Nephron (organoid): ENCODE measurements at regions not wholly inside any gene's neighbourhood (a gene's known extent, or its start where the extent isn't known, plus 50 kb on each side); places are given as distances from the start of the nearest gene placed in this dataset.

Experiments
- H3K27ac Mint-ChIP-seq, 3 experiments: 2 replicates each; pipeline ENCODE4 v1.8.0; 2020; ENCODE audit warnings: mixed read lengths in 3 of 3, mild to moderate bottlenecking in 2 of 3, moderate library complexity in 1 of 3
- H3K27me3 Mint-ChIP-seq: 2 replicates; pipeline ENCODE4 v1.8.0; 2021; ENCODE audit warnings: low read depth, mild to moderate bottlenecking, moderate library complexity, mixed read lengths
- H3K36me3 Mint-ChIP-seq: 2 replicates; pipeline ENCODE4 v1.8.0; 2020; ENCODE audit warnings: low read depth, mixed read lengths
- H3K4me1 Mint-ChIP-seq: 2 replicates; pipeline ENCODE4 v1.8.0; 2020; ENCODE audit warnings: mixed read lengths
- H3K4me3 Mint-ChIP-seq, 3 experiments: 2 replicates each; pipeline ENCODE4 v1.8.0; 2020; ENCODE audit warnings: mild to moderate bottlenecking in 3 of 3, mixed read lengths in 3 of 3, moderate library complexity in 2 of 3
- H3K9me3 Mint-ChIP-seq: 2 replicates; pipeline ENCODE4 v1.8.0; 2020; ENCODE audit warnings: mixed read lengths
- CTCF ChIP-seq, 3 experiments: fragments of 200-600 bp; sonication (generic); IDR thresholded peaks; one replicate each; pipeline ENCODE4 v1.5.0; 2021; ENCODE audit warnings: antibody characterized with exemption in 3 of 3; ENCODE audit not compliant: unreplicated experiment in 3 of 3

- Mint-ChIP-seq H3K4me3 (no peak overlapping the region), H3K27me3 (peaks cover 21% of the 10 kb centered on the region), H3K9me3 (peaks cover 5% of the 10 kb centered on the region), H3K36me3 (no peaks in the 10 kb centered on the region), H3K4me1 (peaks cover 6% of the 10 kb centered on the region), H3K27ac (no peak overlapping the region)
- TF ChIP-seq CTCF (IDR thresholded peaks at IDR 0.05; ENCODE audit: unreplicated experiment in 3 of 3): no peak
Observed at GRCh38 chr5:173385832-173386360, 57.7 kb upstream of the STC2 start.

DNA sequence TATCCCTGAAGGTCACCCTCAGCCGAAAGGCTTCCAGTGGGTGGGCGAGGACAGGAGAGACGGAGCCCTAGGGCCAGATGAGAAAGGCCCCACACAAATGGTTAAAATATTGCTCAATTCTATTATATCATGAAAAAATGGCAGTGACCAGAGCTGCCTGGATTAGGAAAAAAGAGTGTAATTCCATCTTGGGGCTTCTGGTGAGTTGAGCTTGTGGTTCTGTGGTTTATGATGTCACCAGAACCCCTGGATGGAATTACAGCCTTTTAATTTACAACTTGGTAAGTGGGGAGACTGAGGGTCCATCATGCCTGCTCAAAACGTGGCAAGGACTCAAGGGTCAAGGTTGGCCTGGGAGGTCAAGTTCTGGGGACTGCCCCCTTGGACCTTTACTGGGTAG, 55.5 kb upstream of the STC2 start:
- no peak overlapping the region for H3K27ac Mint-ChIP-seq
- H3K4me3 Mint-ChIP-seq: no peak overlapping the region
- no peaks in the 10 kb centered on the region for H3K4me1 Mint-ChIP-seq
- no peaks in the 10 kb centered on the region for H3K9me3 Mint-ChIP-seq
- TF ChIP-seq CTCF (IDR thresholded peaks at IDR 0.05; ENCODE audit: unreplicated experiment in 3 of 3): no peak
- H3K27me3 Mint-ChIP-seq: peaks cover 17% of the 10 kb centered on the region
- no peaks in the 10 kb centered on the region for H3K36me3 Mint-ChIP-seq

DNA sequence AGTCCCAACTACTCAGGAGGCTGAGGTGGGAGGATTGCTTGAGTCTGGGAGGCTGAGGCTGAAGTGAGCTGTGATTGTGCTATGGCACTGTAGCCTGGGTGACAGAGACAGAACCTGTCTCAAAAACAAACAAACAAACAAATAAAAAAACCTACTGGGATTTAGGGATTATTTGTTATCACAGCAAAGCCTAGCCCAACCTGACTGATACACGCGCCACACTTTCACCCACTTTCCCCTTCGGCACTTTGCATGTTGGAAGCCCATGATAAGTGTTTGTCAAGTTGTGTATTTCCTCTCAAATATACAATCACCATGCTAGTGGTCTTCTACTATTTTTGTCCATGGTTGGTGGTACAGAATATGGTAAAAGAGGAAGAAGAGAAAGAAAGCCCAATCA, 50.5 kb upstream of the STC2 start:
- H3K36me3 Mint-ChIP-seq: no peaks in the 10 kb centered on the region
- H3K4me1 Mint-ChIP-seq: no peaks in the 10 kb centered on the region
- H3K27ac Mint-ChIP-seq: no peak overlapping the region
- TF ChIP-seq CTCF (IDR thresholded peaks at IDR 0.05; ENCODE audit: unreplicated experiment in 3 of 3): no peak
- no peaks in the 10 kb centered on the region for H3K9me3 Mint-ChIP-seq
- H3K27me3 Mint-ChIP-seq: peaks cover 16% of the 10 kb centered on the region
- no peak overlapping the region for H3K4me3 Mint-ChIP-seq
